ENCODE measurements at regions not wholly inside any gene's neighbourhood (a gene's known extent, or its start where the extent isn't known, plus 50 kb on each side); places are given as distances from the start of the nearest gene placed in this dataset.

DNA sequence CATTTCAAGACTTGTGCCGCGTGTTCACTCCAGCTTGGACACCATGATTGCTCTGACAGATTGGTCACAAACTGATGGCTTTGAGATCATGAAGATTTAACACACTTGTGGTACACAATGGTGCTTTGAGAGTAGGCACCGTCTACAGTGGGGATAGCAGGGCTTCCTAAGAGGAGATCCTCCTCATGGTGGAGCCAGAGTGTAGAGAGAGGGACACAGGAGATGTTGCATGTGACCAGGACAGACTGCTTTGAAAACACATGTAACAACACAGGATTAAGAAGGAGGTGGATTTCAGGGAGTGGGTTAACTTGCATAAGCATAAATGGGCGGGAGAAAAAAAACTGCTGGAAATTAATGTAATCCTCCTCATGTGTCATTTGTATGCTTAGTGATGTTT lies 95.7 kb upstream of the LINC00305 start:
- TF ChIP-seq YY1 (IDR thresholded peaks at IDR 0.05; ENCODE audit: insufficient read depth, insufficient read length) (no peak), SUZ12 (IDR thresholded peaks at IDR 0.05; ENCODE audit: extremely low read depth, insufficient read depth, insufficient read length) (no peak), ZNF274 (IDR thresholded peaks at IDR 0.05; ENCODE audit: low read depth, low read length) (no peak)
